Gastroesophageal sphincter (tissue), 4 donors: ENCODE measurements at regions not wholly inside any gene's neighbourhood (a gene's known extent, or its start where the extent isn't known, plus 50 kb on each side); places are given as distances from the start of the nearest gene placed in this dataset.

Source experiments
- ATAC-seq: fragments of 150-250 bp; one replicate; pipeline ENCODE4 v1.9.1; 2016; ENCODE audit warnings: mild to moderate bottlenecking, moderate library complexity
- H3K27ac ChIP-seq, 4 donors: fragments of 200-600 bp; sonication (generic) in 3 of 4; 1 replicate in 3 of 4; 2 replicates in 1 of 4; pipeline ENCODE4 v1.5.1; 2016 to 2019
- H3K27me3 ChIP-seq: fragments of 200-600 bp; sonication (generic); one replicate; pipeline ENCODE4 v1.5.1; 2019
- H3K36me3 ChIP-seq, 2 donors: fragments of 200-600 bp; sonication (generic); one replicate each; pipeline ENCODE4 v1.5.1; 2019; ENCODE audit warnings: control low read depth in 1 of 2
- H3K4me1 ChIP-seq, 3 donors: fragments of 200-600 bp; sonication (generic); 1 replicate in 2 of 3; 2 replicates in 1 of 3; pipeline ENCODE4 v1.5.1; 2016 to 2019; ENCODE audit warnings: control low read depth in 2 of 3
- H3K4me3 ChIP-seq, 2 donors: fragments of 200-600 bp; sonication (generic); one replicate each; pipeline ENCODE4 v1.5.1; 2019; ENCODE audit warnings: mild to moderate bottlenecking in 1 of 2, moderate library complexity in 1 of 2
- H3K9me3 ChIP-seq, 3 donors: fragments of 200-600 bp; sonication (generic); one replicate each; pipeline ENCODE4 v1.5.1; 2017 to 2019; ENCODE audit warnings: control low read depth in 2 of 3
- EP300 ChIP-seq: sonication (generic); formaldehyde crosslinking; IDR thresholded peaks from one replicate; pipeline ENCODE4 v1.6.1; 2017; ENCODE audit warnings: antibody characterized with exemption, mild to moderate bottlenecking
- POLR2A ChIP-seq, 2 donors: fragments of 450-650 bp; IDR thresholded peaks; one replicate each; pipeline ENCODE4 v1.6.1; 2017; ENCODE audit warnings: antibody characterized with exemption in 2 of 2, mild to moderate bottlenecking in 2 of 2, moderate library complexity in 1 of 2
- POLR2AphosphoS5 ChIP-seq: sonication (generic); formaldehyde crosslinking; IDR thresholded peaks from one replicate; pipeline ENCODE4 v1.6.1; 2017; ENCODE audit warnings: antibody characterized with exemption
- WGBS, 2 donors: methylation state at CpG; one replicate each; pipeline ENCODE4 v1.1.5; 2018; ENCODE audit warnings: low coverage in 1 of 2; 5-methylcytosine and 5-hydroxymethylcytosine counted together
- TF ChIP-seq, protein P1 (sequence below), 4 experiments: fragments of 200-600 bp in 2 of 4; fragments of 450-650 bp in 2 of 4; sonication (generic) in 1 of 4; IDR thresholded peaks; one replicate each; pipeline ENCODE4 v1.5.1; 2017 to 2019; ENCODE audit warnings: antibody characterized with exemption in 4 of 4, mild to moderate bottlenecking in 2 of 4, moderate library complexity in 2 of 4

GRCh38 chr10:65818990-65819389 lies 1106.8 kb upstream of the LRRTM3 start:
- WGBS, 2 donors = 73 to 87% methylated on average over 2 to 3 of the region's 3 CpGs
- H3K4me1 ChIP-seq = no peaks in the 10 kb centered on the region
- no peaks in the 10 kb centered on the region for H3K9me3 ChIP-seq
- H3K36me3 ChIP-seq = no peaks in the 10 kb centered on the region
- no peak overlapping the region for H3K27ac ChIP-seq
- ATAC-seq = no peak
- H3K4me3 ChIP-seq = no peak overlapping the region
- no peak for TF ChIP-seq POLR2AphosphoS5
- no peak for TF ChIP-seq POLR2A (IDR thresholded peaks at IDR 0.05)
- TF ChIP-seq, protein P1, sequence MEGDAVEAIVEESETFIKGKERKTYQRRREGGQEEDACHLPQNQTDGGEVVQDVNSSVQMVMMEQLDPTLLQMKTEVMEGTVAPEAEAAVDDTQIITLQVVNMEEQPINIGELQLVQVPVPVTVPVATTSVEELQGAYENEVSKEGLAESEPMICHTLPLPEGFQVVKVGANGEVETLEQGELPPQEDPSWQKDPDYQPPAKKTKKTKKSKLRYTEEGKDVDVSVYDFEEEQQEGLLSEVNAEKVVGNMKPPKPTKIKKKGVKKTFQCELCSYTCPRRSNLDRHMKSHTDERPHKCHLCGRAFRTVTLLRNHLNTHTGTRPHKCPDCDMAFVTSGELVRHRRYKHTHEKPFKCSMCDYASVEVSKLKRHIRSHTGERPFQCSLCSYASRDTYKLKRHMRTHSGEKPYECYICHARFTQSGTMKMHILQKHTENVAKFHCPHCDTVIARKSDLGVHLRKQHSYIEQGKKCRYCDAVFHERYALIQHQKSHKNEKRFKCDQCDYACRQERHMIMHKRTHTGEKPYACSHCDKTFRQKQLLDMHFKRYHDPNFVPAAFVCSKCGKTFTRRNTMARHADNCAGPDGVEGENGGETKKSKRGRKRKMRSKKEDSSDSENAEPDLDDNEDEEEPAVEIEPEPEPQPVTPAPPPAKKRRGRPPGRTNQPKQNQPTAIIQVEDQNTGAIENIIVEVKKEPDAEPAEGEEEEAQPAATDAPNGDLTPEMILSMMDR (IDR thresholded peaks at IDR 0.05) = no peak
- TF ChIP-seq EP300 = no peak
- H3K27me3 ChIP-seq = no peaks in the 10 kb centered on the region

DNA sequence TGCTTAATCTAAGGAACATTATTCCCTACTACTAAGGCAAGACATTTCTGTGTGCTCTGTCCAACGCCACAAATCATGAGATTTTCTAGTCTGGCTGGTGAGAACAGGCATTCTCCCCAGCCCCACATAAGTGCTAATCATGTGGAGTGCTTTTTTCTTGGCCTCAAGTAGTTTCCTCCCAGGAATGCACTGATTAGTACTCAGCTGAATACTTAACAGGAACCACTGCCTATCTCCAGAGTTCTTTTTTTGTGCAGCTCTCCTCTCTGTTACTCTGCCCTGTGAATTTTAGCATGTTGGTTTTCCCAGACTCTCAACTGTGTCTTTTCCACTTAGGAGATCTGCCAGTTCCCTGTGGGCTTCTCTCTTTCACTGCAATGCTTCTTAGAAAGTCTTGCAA lies 1098.5 kb upstream of the LRRTM3 start:
- WGBS, 2 donors = 33 to 60% methylated on average over 1 of the region's 1 CpG
- H3K4me3 ChIP-seq = no peak overlapping the region
- H3K4me1 ChIP-seq = no peaks in the 10 kb centered on the region
- H3K36me3 ChIP-seq = no peaks in the 10 kb centered on the region
- TF ChIP-seq POLR2A (IDR thresholded peaks at IDR 0.05) (no peak), POLR2AphosphoS5 (no peak), EP300 (no peak)
- TF ChIP-seq, protein P1 (IDR thresholded peaks at IDR 0.05) = no peak
- no peak overlapping the region for H3K27ac ChIP-seq
- no peak for ATAC-seq
- H3K27me3 ChIP-seq = no peaks in the 10 kb centered on the region
- H3K9me3 ChIP-seq = no peaks in the 10 kb centered on the region

- Histone ChIP-seq H3K27ac (no peak overlapping the region), H3K4me3 (no peak overlapping the region), H3K4me1 (no peaks in the 10 kb centered on the region), H3K36me3 (no peaks in the 10 kb centered on the region), H3K9me3 (no peaks in the 10 kb centered on the region), H3K27me3 (no peaks in the 10 kb centered on the region)
- no peak for ATAC-seq
- TF ChIP-seq EP300 (no peak), POLR2A (IDR thresholded peaks at IDR 0.05) (no peak), POLR2AphosphoS5 (no peak)
- TF ChIP-seq, protein P1 (IDR thresholded peaks at IDR 0.05) = no peak
These were observed 1087.0 kb upstream of the LRRTM3 start for GRCh38 chr10:65838811-65839210.

DNA sequence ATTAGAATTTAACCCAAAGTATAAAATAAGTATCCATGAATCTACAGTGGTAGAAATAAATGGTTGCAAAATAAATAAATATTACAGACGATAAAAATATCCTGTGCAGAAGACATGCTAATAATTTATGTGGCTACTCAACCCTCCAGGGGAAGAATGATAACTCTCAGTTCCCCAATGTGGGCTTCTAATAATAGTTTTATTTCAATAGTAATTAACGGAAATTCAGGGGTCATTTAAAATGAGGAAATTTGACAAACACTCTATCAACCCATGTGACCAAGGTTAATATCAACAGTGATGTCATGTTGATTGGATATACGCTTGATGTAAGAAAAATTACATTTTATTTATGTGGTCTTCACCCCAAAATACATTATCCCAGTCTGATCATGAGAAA lies 1082.6 kb upstream of the LRRTM3 start:
- ATAC-seq = no peak
- H3K27me3 ChIP-seq = no peaks in the 10 kb centered on the region
- H3K36me3 ChIP-seq = no peaks in the 10 kb centered on the region
- TF ChIP-seq EP300 (no peak), POLR2A (IDR thresholded peaks at IDR 0.05) (no peak), POLR2AphosphoS5 (no peak)
- TF ChIP-seq, protein P1 (IDR thresholded peaks at IDR 0.05) = no peak
- no peaks in the 10 kb centered on the region for H3K4me1 ChIP-seq
- H3K27ac ChIP-seq = no peak overlapping the region
- H3K9me3 ChIP-seq = no peaks in the 10 kb centered on the region
- 71 to 84% methylated on average over 3 of the region's 3 CpGs for WGBS, 2 donors
- H3K4me3 ChIP-seq = no peak overlapping the region

- Histone ChIP-seq H3K4me1 (no peaks in the 10 kb centered on the region), H3K4me3 (no peak overlapping the region), H3K9me3 (no peaks in the 10 kb centered on the region), H3K27me3 (no peaks in the 10 kb centered on the region), H3K36me3 (no peaks in the 10 kb centered on the region), H3K27ac (no peak overlapping the region)
- TF ChIP-seq, protein P1 (IDR thresholded peaks at IDR 0.05) = no peak
- TF ChIP-seq POLR2A (IDR thresholded peaks at IDR 0.05) (no peak), POLR2AphosphoS5 (no peak), EP300 (no peak)
- ATAC-seq = no peak
These were observed 1079.9 kb upstream of the LRRTM3 start for GRCh38 chr10:65845916-65846315.
